Natural killer cell (primary cell): ENCODE measurements at regions not wholly inside any gene's neighbourhood (a gene's known extent, or its start where the extent isn't known, plus 50 kb on each side); places are given as distances from the start of the nearest gene placed in this dataset.

Experiments used
- ATAC-seq, 3 donors: fragments of 150-1000 bp in 2 of 3; fragments of 200-7000 bp in 1 of 3; cut with Tn5 transposase; 1 replicate in 1 of 3; 2 replicates in 2 of 3; pipeline ENCODE4 v1.10.0; 2021; ENCODE audit warnings: mild to moderate bottlenecking in 2 of 3, moderate library complexity in 2 of 3
- DNase-seq, 2 donors: peaks; one replicate each; pipeline versions ENCODE4 v3.0.0 to v3.0.0-alpha.2; 2013 to 2021; ENCODE audit warnings: mixed read lengths in 1 of 2
- H3K27ac ChIP-seq: one replicate; pipeline ENCODE4 v1.5.1; 2013; ENCODE audit warnings: mild to moderate bottlenecking, low read length
- H3K27me3 ChIP-seq: one replicate; pipeline ENCODE4 v1.6.1; 2013; ENCODE audit warnings: low read length; ENCODE audit not compliant: control insufficient read depth, insufficient read depth
- H3K36me3 ChIP-seq: one replicate; pipeline ENCODE4 v1.6.1; 2013; ENCODE audit warnings: low read length; ENCODE audit not compliant: control insufficient read depth, insufficient read depth
- H3K4me1 ChIP-seq: one replicate; pipeline ENCODE4 v1.6.1; 2013; ENCODE audit warnings: low read length; ENCODE audit not compliant: control insufficient read depth, insufficient read depth
- H3K4me3 ChIP-seq: one replicate; pipeline ENCODE4 v1.5.1; 2013; ENCODE audit warnings: low read length
- H3K9me3 ChIP-seq: one replicate; pipeline ENCODE4 v1.6.1; 2013; ENCODE audit warnings: low read length; ENCODE audit not compliant: control insufficient read depth, insufficient read depth
- H3K27ac Mint-ChIP-seq, 2 donors: one replicate each; pipeline ENCODE4 v1.8.0; 2022; ENCODE audit warnings: mild to moderate bottlenecking in 2 of 2, mixed read lengths in 2 of 2, moderate library complexity in 1 of 2
- H3K27me3 Mint-ChIP-seq, 2 donors: one replicate each; pipeline ENCODE4 v1.8.0; 2022; ENCODE audit warnings: low read depth in 2 of 2, mixed read lengths in 2 of 2
- H3K36me3 Mint-ChIP-seq: one replicate; pipeline ENCODE4 v1.8.0; 2022; ENCODE audit warnings: mixed read lengths
- H3K4me1 Mint-ChIP-seq, 2 donors: one replicate each; pipeline ENCODE4 v1.8.0; 2022; ENCODE audit warnings: mixed read lengths in 2 of 2
- H3K4me3 Mint-ChIP-seq: one replicate; pipeline ENCODE4 v1.8.0; 2022; ENCODE audit warnings: mild to moderate bottlenecking, moderate library complexity, mixed read lengths
- H3K9me3 Mint-ChIP-seq, 2 donors: one replicate each; pipeline ENCODE4 v1.8.0; 2022; ENCODE audit warnings: mixed read lengths in 2 of 2
- WGBS: methylation state at CpG from one replicate; pipeline ENCODE4 v1.1.7; 2013; ENCODE audit warnings: missing lambda C conversion rate; ENCODE audit not compliant: insufficient coverage; 5-methylcytosine and 5-hydroxymethylcytosine counted together
- intact Hi-C: fragments of 100-400 bp; cut with micrococcal nuclease; formaldehyde crosslinking; loops from one replicate; pipeline ENCODE4 v1.14.2; 2022
- TF ChIP-seq, protein P1 (sequence below): fragments of 200-600 bp; IDR thresholded peaks from one replicate; pipeline ENCODE4 v1.8.0; 2022; ENCODE audit warnings: antibody characterized with exemption

GRCh38 chr7:109757713-109758112 lies 1188.0 kb downstream of the DNAJB9 start:
- no peak for DNase-seq
- Mint-ChIP-seq H3K4me1 (no peaks in the 10 kb centered on the region), H3K27ac (no peak overlapping the region), H3K9me3 (peaks cover 14 to 23% of the 10 kb centered on the region in 2 donors), H3K36me3 (peaks cover 8% of the 10 kb centered on the region), H3K4me3 (no peak overlapping the region), H3K27me3 (no peaks in the 10 kb centered on the region)
- no peak overlapping the region for H3K27ac ChIP-seq
- TF ChIP-seq, protein P1, sequence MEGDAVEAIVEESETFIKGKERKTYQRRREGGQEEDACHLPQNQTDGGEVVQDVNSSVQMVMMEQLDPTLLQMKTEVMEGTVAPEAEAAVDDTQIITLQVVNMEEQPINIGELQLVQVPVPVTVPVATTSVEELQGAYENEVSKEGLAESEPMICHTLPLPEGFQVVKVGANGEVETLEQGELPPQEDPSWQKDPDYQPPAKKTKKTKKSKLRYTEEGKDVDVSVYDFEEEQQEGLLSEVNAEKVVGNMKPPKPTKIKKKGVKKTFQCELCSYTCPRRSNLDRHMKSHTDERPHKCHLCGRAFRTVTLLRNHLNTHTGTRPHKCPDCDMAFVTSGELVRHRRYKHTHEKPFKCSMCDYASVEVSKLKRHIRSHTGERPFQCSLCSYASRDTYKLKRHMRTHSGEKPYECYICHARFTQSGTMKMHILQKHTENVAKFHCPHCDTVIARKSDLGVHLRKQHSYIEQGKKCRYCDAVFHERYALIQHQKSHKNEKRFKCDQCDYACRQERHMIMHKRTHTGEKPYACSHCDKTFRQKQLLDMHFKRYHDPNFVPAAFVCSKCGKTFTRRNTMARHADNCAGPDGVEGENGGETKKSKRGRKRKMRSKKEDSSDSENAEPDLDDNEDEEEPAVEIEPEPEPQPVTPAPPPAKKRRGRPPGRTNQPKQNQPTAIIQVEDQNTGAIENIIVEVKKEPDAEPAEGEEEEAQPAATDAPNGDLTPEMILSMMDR: no peak
- no CpG with 5 or more reads among the region's 1 CpG for WGBS
- no peaks in the 10 kb centered on the region for H3K36me3 ChIP-seq
- no peak overlapping the region for H3K4me3 ChIP-seq
- H3K9me3 ChIP-seq: peaks cover 7% of the 10 kb centered on the region
- no peak for ATAC-seq
- no peaks in the 10 kb centered on the region for H3K4me1 ChIP-seq
- no peaks in the 10 kb centered on the region for H3K27me3 ChIP-seq
- intact Hi-C loops: no loop called here

DNA sequence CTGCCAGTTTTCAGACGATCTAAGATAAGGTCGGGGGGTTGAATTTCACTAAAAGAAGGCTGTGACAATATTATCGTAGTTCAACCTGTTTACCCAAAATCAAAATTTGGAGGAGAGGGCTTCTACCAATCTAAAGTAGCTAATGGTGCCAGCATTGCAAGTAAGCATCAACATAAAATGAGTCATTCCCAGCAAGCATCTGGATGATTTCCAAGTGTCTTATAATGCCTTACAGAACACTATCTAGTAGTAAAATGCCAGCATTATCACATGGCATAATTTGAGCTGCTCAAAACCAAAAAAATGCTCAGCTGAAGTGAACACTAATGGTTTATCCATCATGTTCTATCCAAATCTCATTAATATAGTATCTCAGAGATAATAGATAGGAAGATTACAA lies 1193.9 kb downstream of the DNAJB9 start:
- 84% methylated on average over 3 of the region's 3 CpGs for WGBS

GRCh38 chr7:109772161-109772560 lies 1202.5 kb downstream of the DNAJB9 start:
- Histone ChIP-seq H3K36me3 (no peaks in the 10 kb centered on the region), H3K9me3 (peaks cover 7% of the 10 kb centered on the region), H3K27me3 (no peaks in the 10 kb centered on the region), H3K27ac (no peak overlapping the region), H3K4me1 (no peaks in the 10 kb centered on the region), H3K4me3 (no peak overlapping the region)
- WGBS: 95% methylated on average over 3 of the region's 3 CpGs
- no peak overlapping the region for H3K27ac Mint-ChIP-seq
- ATAC-seq: no peak
- H3K4me1 Mint-ChIP-seq: no peaks in the 10 kb centered on the region
- intact Hi-C loops: no loop called here
- peaks cover 15 to 25% of the 10 kb centered on the region in 2 donors for H3K9me3 Mint-ChIP-seq
- H3K36me3 Mint-ChIP-seq: peaks cover 12% of the 10 kb centered on the region
- H3K27me3 Mint-ChIP-seq: no peaks in the 10 kb centered on the region
- H3K4me3 Mint-ChIP-seq: no peak overlapping the region
- TF ChIP-seq, protein P1: no peak
- DNase-seq: no peak

More for the DNA sequence above, 1193.9 kb downstream of the DNAJB9 start:
- Mint-ChIP-seq H3K9me3 (peaks cover 24 to 26% of the 10 kb centered on the region in 2 donors), H3K27ac (no peak overlapping the region), H3K36me3 (no peaks in the 10 kb centered on the region), H3K4me1 (no peaks in the 10 kb centered on the region), H3K4me3 (no peak overlapping the region), H3K27me3 (no peaks in the 10 kb centered on the region)
- intact Hi-C loops: no loop called here
- Histone ChIP-seq H3K36me3 (no peaks in the 10 kb centered on the region), H3K27ac (no peak overlapping the region), H3K27me3 (no peaks in the 10 kb centered on the region), H3K4me3 (no peak overlapping the region), H3K9me3 (peaks cover 7% of the 10 kb centered on the region), H3K4me1 (no peaks in the 10 kb centered on the region)
- no peak for DNase-seq
- ATAC-seq: no peak
- TF ChIP-seq, protein P1: no peak

DNA sequence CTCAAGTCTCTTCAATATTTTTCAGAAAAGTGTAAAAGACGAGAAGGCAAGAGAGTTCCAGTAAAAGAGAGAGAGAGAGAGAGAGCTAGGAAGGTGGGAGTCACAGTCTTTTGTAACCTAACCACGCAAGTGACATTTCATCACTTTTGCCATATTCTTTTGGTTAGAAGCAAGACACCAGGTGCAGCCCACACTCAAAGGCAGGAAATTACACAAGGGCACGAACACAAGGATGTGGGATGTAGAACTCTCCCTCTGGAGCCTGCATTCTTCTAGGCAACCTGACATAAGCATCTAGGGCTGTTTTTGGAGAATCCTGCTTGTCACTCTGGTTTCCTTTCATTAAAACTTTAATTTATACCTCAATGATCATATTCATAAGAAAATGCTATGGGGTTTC lies 1213.1 kb downstream of the DNAJB9 start:
- H3K27me3 ChIP-seq: no peaks in the 10 kb centered on the region
- DNase-seq: no peak
- ATAC-seq: no peak
- H3K4me3 ChIP-seq: no peak overlapping the region
- H3K36me3 ChIP-seq: no peaks in the 10 kb centered on the region
- no peak overlapping the region for H3K4me3 Mint-ChIP-seq
- H3K9me3 ChIP-seq: peaks cover 5% of the 10 kb centered on the region
- intact Hi-C loops: no loop called here
- peaks cover 9% of the 10 kb centered on the region for H3K36me3 Mint-ChIP-seq
- no peaks in the 10 kb centered on the region for H3K4me1 ChIP-seq
- H3K27ac ChIP-seq: no peak overlapping the region
- H3K27me3 Mint-ChIP-seq: no peaks in the 10 kb centered on the region
- no peak overlapping the region for H3K27ac Mint-ChIP-seq
- whole genome bisulfite sequencing: 70% methylated on average over 3 of the region's 3 CpGs
- TF ChIP-seq, protein P1: no peak
- H3K9me3 Mint-ChIP-seq: peaks cover 9 to 21% of the 10 kb centered on the region in 2 donors
- H3K4me1 Mint-ChIP-seq: no peaks in the 10 kb centered on the region
